ENCODE measurements at regions not wholly inside any gene's neighbourhood (a gene's known extent, or its start where the extent isn't known, plus 50 kb on each side); places are given as distances from the start of the nearest gene placed in this dataset.
"Not testable (repeated sequence)": the region's sequence is repeated elsewhere in the genome, so short reads cannot be mapped to it uniquely, and the experiment has no call there.

DNA sequence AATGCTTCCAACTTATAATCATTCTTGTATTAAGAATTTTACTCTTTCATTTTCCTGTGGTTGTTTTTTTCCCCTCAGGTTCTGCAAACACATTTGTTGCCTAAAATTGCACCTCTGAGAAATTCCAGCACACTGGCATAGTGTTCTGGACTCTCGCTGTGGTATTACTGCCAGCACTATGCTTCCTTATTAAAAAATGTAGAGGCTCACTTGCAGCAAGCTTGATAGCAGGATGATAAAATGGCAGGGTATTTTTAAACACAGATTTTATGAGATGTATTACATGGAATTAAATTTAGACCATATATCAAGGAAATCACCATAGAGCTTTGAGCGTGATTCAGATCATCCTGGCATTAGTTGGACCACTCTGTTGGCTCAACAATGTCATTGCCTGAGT, 416.7 kb upstream of the AKR1E2 start:
- Histone ChIP-seq H3K27ac (no peak overlapping the region), H3K27me3 (replicated peaks in 1 of 7) (no peaks in the 10 kb centered on the region), H3K9me3 (no peaks in the 10 kb centered on the region), H3K36me3 (no peaks in the 10 kb centered on the region), H3K4me1 (no peaks in the 10 kb centered on the region), H3K4me3 (no peak overlapping the region)
- TF ChIP-seq, protein P1, sequence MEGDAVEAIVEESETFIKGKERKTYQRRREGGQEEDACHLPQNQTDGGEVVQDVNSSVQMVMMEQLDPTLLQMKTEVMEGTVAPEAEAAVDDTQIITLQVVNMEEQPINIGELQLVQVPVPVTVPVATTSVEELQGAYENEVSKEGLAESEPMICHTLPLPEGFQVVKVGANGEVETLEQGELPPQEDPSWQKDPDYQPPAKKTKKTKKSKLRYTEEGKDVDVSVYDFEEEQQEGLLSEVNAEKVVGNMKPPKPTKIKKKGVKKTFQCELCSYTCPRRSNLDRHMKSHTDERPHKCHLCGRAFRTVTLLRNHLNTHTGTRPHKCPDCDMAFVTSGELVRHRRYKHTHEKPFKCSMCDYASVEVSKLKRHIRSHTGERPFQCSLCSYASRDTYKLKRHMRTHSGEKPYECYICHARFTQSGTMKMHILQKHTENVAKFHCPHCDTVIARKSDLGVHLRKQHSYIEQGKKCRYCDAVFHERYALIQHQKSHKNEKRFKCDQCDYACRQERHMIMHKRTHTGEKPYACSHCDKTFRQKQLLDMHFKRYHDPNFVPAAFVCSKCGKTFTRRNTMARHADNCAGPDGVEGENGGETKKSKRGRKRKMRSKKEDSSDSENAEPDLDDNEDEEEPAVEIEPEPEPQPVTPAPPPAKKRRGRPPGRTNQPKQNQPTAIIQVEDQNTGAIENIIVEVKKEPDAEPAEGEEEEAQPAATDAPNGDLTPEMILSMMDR (IDR thresholded peaks at IDR 0.05 in 8 of 11, conservative IDR thresholded peaks at IDR 0.05 in 3 of 11) = no peak
- TF ChIP-seq POLR2AphosphoS5 (IDR thresholded peaks at IDR 0.05) = no peak
- TF ChIP-seq POLR2A (IDR thresholded peaks at IDR 0.05) = no peak
- 88 to 99% (median 93%) methylated on average over 2 of the region's 2 CpGs for WGBS, 5 donors
- intact Hi-C loops (cut with DNase I; ENCODE audit: low total_unique reads) = no loop called here
- DNase-seq = no peak

GRCh38 chr10:4407783-4408182, 418.2 kb upstream of the AKR1E2 start:
- TF ChIP-seq, protein P1 (IDR thresholded peaks at IDR 0.05 in 8 of 11, conservative IDR thresholded peaks at IDR 0.05 in 3 of 11) = no peak
- TF ChIP-seq POLR2AphosphoS5 (IDR thresholded peaks at IDR 0.05) = no peak
- no peak for TF ChIP-seq POLR2A (IDR thresholded peaks at IDR 0.05)

DNA sequence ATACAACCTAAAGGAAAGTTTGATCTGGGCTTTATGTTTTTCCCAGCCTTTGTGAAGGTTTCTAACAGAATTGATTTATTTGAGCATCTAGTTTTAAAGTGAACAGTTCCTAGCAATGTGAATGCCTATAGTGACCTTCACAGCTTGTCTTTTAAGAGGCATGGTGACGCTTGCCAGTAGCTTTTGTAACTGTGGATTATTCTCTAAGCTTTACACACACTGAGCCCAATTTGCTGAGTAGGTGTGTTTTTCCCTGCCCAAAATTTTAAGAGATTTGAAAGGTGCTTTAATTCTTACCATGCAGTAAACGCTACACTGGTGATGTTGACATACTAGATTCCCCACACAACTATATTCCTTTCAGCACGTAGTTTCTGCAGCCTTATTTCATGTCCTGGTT, 420.2 kb upstream of the AKR1E2 start:
- H3K27ac ChIP-seq = no peak overlapping the region
- H3K27me3 ChIP-seq (replicated peaks in 1 of 7) = no peaks in the 10 kb centered on the region
- WGBS, 5 donors = 84 to 90% (median 88%) methylated on average over 3 of the region's 3 CpGs
- no peaks in the 10 kb centered on the region for H3K4me1 ChIP-seq
- no peaks in the 10 kb centered on the region for H3K9me3 ChIP-seq
- intact Hi-C loops (cut with DNase I; ENCODE audit: low total_unique reads) = no loop called here
- no peak overlapping the region for H3K4me3 ChIP-seq
- H3K36me3 ChIP-seq = no peaks in the 10 kb centered on the region
- DNase-seq = no peak
- TF ChIP-seq, protein P1 (IDR thresholded peaks at IDR 0.05 in 8 of 11, conservative IDR thresholded peaks at IDR 0.05 in 3 of 11) = no peak
- TF ChIP-seq POLR2AphosphoS5 (IDR thresholded peaks at IDR 0.05) (no peak), POLR2A (IDR thresholded peaks at IDR 0.05) (no peak)

More at GRCh38 chr10:4407783-4408182, 418.2 kb upstream of the AKR1E2 start:
- Histone ChIP-seq H3K27ac (no peak overlapping the region), H3K4me1 (no peaks in the 10 kb centered on the region), H3K9me3 (no peaks in the 10 kb centered on the region), H3K27me3 (replicated peaks in 1 of 7) (no peaks in the 10 kb centered on the region), H3K36me3 (no peaks in the 10 kb centered on the region), H3K4me3 (no peak overlapping the region)
- intact Hi-C loops (cut with DNase I; ENCODE audit: low total_unique reads) = no loop called here
- no peak for DNase-seq
- 63 to 86% (median 78%) methylated on average over 1 of the region's 1 CpG for WGBS, 5 donors

GRCh38 chr10:4403638-4404252, 422.3 kb upstream of the AKR1E2 start:
- H3K4me3 ChIP-seq = no peak overlapping the region
- intact Hi-C loops (cut with DNase I; ENCODE audit: low total_unique reads) = no loop called here
- no peaks in the 10 kb centered on the region for H3K4me1 ChIP-seq
- H3K9me3 ChIP-seq = no peaks in the 10 kb centered on the region
- no peak overlapping the region for H3K27ac ChIP-seq
- no peaks in the 10 kb centered on the region for H3K36me3 ChIP-seq
- H3K27me3 ChIP-seq (replicated peaks in 1 of 7) = no peaks in the 10 kb centered on the region
- TF ChIP-seq POLR2AphosphoS5 (IDR thresholded peaks at IDR 0.05) (no peak), POLR2A (IDR thresholded peaks at IDR 0.05) (no peak)
- TF ChIP-seq, protein P1 (IDR thresholded peaks at IDR 0.05 in 8 of 11, conservative IDR thresholded peaks at IDR 0.05 in 3 of 11) = no peak
- WGBS, 5 donors = 94 to 98% (median 95%) methylated on average over 24 of the region's 24 CpGs
- DNase-seq = no peak

DNA sequence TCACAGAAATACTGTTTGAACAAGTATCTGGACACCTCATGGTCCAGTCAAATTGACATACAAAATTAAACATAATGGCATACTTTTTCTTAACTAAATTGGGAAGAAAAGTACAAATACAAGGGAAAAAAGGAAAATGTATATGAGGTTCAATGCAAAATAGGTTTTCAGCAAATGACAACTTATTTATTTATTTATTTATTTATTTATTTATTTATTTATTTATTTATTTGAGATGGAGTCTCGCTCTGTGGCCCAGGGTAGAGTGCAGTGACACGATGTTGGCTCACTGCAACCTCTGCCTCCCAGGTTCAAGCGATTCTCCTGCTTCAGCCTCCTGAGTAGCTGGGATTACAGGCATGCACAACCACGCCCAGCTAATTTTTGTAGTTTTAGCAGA, 424.9 kb upstream of the AKR1E2 start:
- H3K27ac ChIP-seq; H3K4me1 ChIP-seq; DNase-seq; H3K4me3 ChIP-seq; H3K27me3 ChIP-seq (replicated peaks in 1 of 7); intact Hi-C loops (cut with DNase I; ENCODE audit: low total_unique reads); H3K36me3 ChIP-seq; H3K9me3 ChIP-seq: not testable (repeated sequence)
- 91 to 94% (median 94%) methylated on average over 4 of the region's 4 CpGs for WGBS, 5 donors
